ENCODE measurements at regions not wholly inside any gene's neighbourhood (a gene's known extent, or its start where the extent isn't known, plus 50 kb on each side); places are given as distances from the start of the nearest gene placed in this dataset.

DNA sequence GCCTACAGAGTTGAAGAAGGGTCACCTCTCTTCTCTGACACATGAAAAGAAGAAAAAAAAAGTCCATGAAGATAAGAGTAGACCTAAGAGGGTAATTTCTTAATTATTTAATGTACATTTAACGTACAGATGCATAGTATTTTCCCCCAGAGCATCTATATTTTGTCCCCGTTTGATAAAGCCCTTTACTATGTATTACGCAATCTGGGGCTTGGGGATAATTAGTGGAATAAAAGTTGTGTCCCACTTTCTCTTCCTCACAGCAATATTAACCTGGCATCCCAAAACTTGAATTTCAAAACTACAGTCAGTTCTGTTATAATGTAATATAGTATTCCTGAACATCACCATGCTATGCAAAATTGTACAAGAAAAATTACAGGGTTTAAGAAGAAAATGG lies 254.1 kb downstream of the SUCLG1 start:
- Histone ChIP-seq H3K36me3 (no peaks in the 10 kb centered on the region), H3K4me1 (no peaks in the 10 kb centered on the region), H3K4me3 (ENCODE audit: low read depth, low read length) (no peak overlapping the region), H3K9me3 (no peaks in the 10 kb centered on the region), H3K27me3 (no peaks in the 10 kb centered on the region)
- DNase-seq = no peak
- TF ChIP-seq, protein P1, sequence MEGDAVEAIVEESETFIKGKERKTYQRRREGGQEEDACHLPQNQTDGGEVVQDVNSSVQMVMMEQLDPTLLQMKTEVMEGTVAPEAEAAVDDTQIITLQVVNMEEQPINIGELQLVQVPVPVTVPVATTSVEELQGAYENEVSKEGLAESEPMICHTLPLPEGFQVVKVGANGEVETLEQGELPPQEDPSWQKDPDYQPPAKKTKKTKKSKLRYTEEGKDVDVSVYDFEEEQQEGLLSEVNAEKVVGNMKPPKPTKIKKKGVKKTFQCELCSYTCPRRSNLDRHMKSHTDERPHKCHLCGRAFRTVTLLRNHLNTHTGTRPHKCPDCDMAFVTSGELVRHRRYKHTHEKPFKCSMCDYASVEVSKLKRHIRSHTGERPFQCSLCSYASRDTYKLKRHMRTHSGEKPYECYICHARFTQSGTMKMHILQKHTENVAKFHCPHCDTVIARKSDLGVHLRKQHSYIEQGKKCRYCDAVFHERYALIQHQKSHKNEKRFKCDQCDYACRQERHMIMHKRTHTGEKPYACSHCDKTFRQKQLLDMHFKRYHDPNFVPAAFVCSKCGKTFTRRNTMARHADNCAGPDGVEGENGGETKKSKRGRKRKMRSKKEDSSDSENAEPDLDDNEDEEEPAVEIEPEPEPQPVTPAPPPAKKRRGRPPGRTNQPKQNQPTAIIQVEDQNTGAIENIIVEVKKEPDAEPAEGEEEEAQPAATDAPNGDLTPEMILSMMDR (IDR thresholded peaks at IDR 0.05; ENCODE audit: low read depth, low read length) = no peak

DNA sequence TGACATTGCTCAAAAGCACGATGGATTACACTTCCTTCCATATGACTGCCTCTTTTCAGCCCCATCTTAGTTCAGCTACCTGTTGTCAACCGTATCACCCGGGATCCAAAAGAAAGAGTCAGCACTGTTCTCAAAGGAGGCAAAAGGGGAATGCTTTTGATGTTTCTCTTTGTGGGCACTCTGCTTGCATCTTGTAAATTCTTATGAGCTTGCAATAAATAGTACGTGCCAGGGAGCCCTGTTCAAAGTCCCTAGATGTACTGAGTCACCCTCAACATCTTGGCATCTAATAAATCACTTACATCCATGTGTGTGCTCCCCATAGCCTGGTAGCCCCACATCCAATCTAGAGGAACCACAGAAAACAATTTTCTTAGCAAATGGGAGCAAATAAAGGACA lies 256.9 kb downstream of the SUCLG1 start:
- Histone ChIP-seq H3K9me3 (no peaks in the 10 kb centered on the region), H3K4me3 (ENCODE audit: low read depth, low read length) (no peak overlapping the region), H3K27me3 (no peaks in the 10 kb centered on the region), H3K36me3 (no peaks in the 10 kb centered on the region), H3K4me1 (no peaks in the 10 kb centered on the region)
- TF ChIP-seq, protein P1 (IDR thresholded peaks at IDR 0.05; ENCODE audit: low read depth, low read length) = no peak
- no peak for DNase-seq

DNA sequence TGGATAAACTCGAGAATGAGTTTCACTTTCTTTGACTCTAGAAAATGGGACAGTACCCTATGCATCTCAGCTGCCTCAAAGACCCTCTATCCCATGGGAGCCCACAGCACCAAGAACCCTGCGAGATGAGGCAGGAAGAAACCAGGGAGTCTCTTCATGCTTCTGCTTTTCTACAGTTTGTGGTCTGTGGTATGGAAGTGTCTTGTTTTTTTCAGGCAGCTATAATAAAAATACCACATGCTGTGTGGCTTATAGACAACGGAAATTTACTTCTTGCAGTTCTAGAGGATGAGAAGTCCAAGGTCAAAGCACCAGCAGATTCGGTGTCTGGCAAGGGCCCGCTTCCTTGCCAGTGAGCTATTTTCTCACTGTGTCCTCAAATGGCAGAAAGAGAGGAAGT lies 257.9 kb downstream of the SUCLG1 start:
- TF ChIP-seq, protein P1 (IDR thresholded peaks at IDR 0.05; ENCODE audit: low read depth, low read length) = no peak
- Histone ChIP-seq H3K4me3 (ENCODE audit: low read depth, low read length) (no peak overlapping the region), H3K9me3 (no peaks in the 10 kb centered on the region), H3K27me3 (no peaks in the 10 kb centered on the region), H3K4me1 (no peaks in the 10 kb centered on the region), H3K36me3 (no peaks in the 10 kb centered on the region)
- no peak for DNase-seq

DNA sequence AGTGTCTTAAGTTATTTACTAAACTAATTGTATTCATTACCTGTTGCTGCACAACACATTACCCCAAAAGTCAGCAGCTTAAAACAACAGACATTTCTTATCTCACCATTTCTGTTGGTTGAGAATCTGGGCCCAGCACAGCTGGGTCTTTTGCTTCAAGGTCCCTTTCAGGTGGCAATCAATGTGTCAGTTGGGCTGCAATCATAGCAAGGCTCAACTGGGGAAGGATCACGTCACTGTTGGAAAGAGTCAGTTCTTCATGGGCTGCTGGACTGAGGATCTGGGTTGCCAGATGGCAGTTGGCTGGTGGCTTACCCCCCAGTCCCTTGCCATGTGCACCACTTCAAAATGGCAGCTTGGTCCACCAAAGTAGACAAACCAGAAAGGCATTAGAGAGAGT lies 261.2 kb downstream of the SUCLG1 start:
- H3K36me3 ChIP-seq = no peaks in the 10 kb centered on the region
- H3K4me3 ChIP-seq (ENCODE audit: low read depth, low read length) = no peak overlapping the region
- H3K27me3 ChIP-seq = no peaks in the 10 kb centered on the region
- no peak for DNase-seq
- TF ChIP-seq, protein P1 (IDR thresholded peaks at IDR 0.05; ENCODE audit: low read depth, low read length) = no peak
- no peaks in the 10 kb centered on the region for H3K9me3 ChIP-seq
- no peaks in the 10 kb centered on the region for H3K4me1 ChIP-seq

DNA sequence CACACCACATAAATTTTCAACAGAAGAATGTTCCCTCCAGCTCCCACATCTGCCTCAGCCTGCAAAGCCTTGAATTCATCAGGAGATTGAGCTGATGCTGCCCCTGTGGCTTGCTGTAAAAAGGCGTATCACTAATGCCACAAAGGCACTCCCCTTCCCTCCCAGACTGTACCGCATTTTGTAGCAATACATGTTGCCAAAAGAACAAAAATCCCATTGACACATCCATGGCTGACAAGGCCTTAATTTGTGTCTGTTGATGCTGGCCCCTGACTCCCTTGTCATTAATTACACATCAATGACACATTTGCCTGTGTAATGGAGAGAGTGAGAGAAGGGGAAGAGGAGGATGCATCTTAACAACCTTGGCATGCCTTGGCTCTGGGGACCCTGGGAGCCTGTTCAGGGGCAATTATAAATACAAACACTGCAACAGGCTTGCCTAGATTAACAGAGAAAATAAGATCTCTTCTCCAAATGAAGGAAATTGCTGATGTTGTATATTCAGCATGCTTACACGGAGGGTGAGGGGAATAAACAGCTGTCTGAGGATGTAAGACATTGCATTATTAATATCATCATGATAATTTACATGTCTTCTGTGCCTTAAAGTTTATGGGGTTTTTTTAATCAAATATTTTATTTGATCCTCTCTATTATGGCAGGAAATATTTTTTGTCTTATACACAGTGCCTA lies 264.0 kb downstream of the SUCLG1 start:
- Histone ChIP-seq H3K4me1 (no peaks in the 10 kb centered on the region), H3K9me3 (no peaks in the 10 kb centered on the region), H3K4me3 (ENCODE audit: low read depth, low read length) (no peak overlapping the region), H3K27me3 (no peaks in the 10 kb centered on the region), H3K36me3 (no peaks in the 10 kb centered on the region)
- no peak for DNase-seq
- TF ChIP-seq, protein P1 (IDR thresholded peaks at IDR 0.05; ENCODE audit: low read depth, low read length) = no peak

DNA sequence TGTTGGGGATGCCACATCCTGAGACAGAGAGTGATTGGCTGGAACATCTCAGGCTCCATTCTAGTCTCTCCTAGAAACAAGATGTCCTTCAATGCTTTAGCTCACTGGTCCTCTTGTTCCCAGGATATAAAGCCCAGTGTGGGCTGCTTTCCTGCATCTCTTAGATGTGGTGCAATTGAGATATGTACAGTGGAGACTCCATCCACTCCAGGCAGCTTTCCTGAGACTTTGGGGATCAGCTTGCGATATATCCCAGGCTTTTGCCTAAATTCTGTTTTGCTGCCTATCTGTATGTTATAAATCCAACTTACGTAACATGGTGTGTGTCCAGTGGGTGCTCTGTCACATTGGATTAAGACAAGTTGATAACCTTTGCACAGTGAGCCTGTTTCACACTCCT lies 264.9 kb downstream of the SUCLG1 start:
- H3K9me3 ChIP-seq = no peaks in the 10 kb centered on the region

More for the DNA sequence above, 264.9 kb downstream of the SUCLG1 start:
- TF ChIP-seq, protein P1 (IDR thresholded peaks at IDR 0.05; ENCODE audit: low read depth, low read length) = no peak
- Histone ChIP-seq H3K4me3 (ENCODE audit: low read depth, low read length) (no peak overlapping the region), H3K4me1 (no peaks in the 10 kb centered on the region), H3K27me3 (no peaks in the 10 kb centered on the region), H3K36me3 (no peaks in the 10 kb centered on the region)
- DNase-seq = no peak
